NCI-H2171 treated with DMSO at 0.1 percent for 48 hours (cell line): ENCODE measurements at regions not wholly inside any gene's neighbourhood (a gene's known extent, or its start where the extent isn't known, plus 50 kb on each side); places are given as distances from the start of the nearest gene placed in this dataset.
"Not testable (repeated sequence)": the region's sequence is repeated elsewhere in the genome, so short reads cannot be mapped to it uniquely, and the experiment has no call there.

Experiments used
- DNase-seq: peaks from one replicate; lab custom pipeline; 2025; lab: John Stamatoyannopoulos, UW

- no peak for DNase-seq
These were observed 165.6 kb downstream of the ALDH8A1 start for GRCh38 chr6:134784336-134784735.

GRCh38 chr6:134778431-134778830 is 171.5 kb downstream of the ALDH8A1 start:
- no peak for DNase-seq

- DNase-seq: no peak
These were observed 175.7 kb downstream of the ALDH8A1 start for GRCh38 chr6:134774201-134774638.

- no peak for DNase-seq
These were observed 177.1 kb downstream of the ALDH8A1 start for GRCh38 chr6:134772671-134773360.

- DNase-seq: no peak
These were observed 181.0 kb downstream of the ALDH8A1 start for GRCh38 chr6:134768931-134769330.

GRCh38 chr6:134766497-134766896 is 183.4 kb downstream of the ALDH8A1 start:
- DNase-seq: no peak

GRCh38 chr6:134764741-134765140 is 185.2 kb downstream of the ALDH8A1 start:
- DNase-seq: no peak

- not testable (repeated sequence) for DNase-seq
These were observed 186.3 kb downstream of the ALDH8A1 start for GRCh38 chr6:134763575-134763974.

GRCh38 chr6:134758621-134759020 is 191.3 kb downstream of the ALDH8A1 start:
- DNase-seq: no peak

GRCh38 chr6:134757911-134758361 is 192.0 kb downstream of the ALDH8A1 start:
- no peak for DNase-seq

GRCh38 chr6:134756374-134757025 is 193.4 kb downstream of the ALDH8A1 start:
- DNase-seq: no peak

- no peak for DNase-seq
These were observed 195.7 kb downstream of the ALDH8A1 start for GRCh38 chr6:134754013-134754690.

- no peak for DNase-seq
These were observed 196.9 kb downstream of the ALDH8A1 start for GRCh38 chr6:134753001-134753400.

GRCh38 chr6:134752445-134752844 is 197.5 kb downstream of the ALDH8A1 start:
- DNase-seq: no peak

GRCh38 chr6:134750669-134751068 is 199.2 kb downstream of the ALDH8A1 start:
- DNase-seq: peak; percentile 48

GRCh38 chr6:134748484-134748883 is 201.4 kb downstream of the ALDH8A1 start:
- no peak for DNase-seq

- not testable (repeated sequence) for DNase-seq
These were observed 202.7 kb downstream of the ALDH8A1 start for GRCh38 chr6:134747197-134747596.

- DNase-seq: peak; percentile 51
These were observed 203.8 kb downstream of the ALDH8A1 start for GRCh38 chr6:134746140-134746539.

- not testable (repeated sequence) for DNase-seq
These were observed 204.7 kb downstream of the ALDH8A1 start for GRCh38 chr6:134745192-134745591.

- DNase-seq: no peak
These were observed 205.6 kb downstream of the ALDH8A1 start for GRCh38 chr6:134744301-134744700.

GRCh38 chr6:134741200-134741536 is 208.7 kb downstream of the ALDH8A1 start:
- DNase-seq: peak; percentile 82

GRCh38 chr6:134740473-134741199 is 209.3 kb downstream of the ALDH8A1 start:
- peak; percentile 73 for DNase-seq
